Heart left ventricle (tissue), 16 donors: ENCODE measurements at regions not wholly inside any gene's neighbourhood (a gene's known extent, or its start where the extent isn't known, plus 50 kb on each side); places are given as distances from the start of the nearest gene placed in this dataset.

Source experiments
- ATAC-seq, 4 donors: fragments of 200-7000 bp; cut with Tn5 transposase; one replicate each; pipeline ENCODE4 v1.9.1; 2020 to 2022; ENCODE audit warnings: moderate library complexity in 4 of 4, mild to moderate bottlenecking in 3 of 4, moderate number of reproducible peaks in 1 of 4
- DNase-seq, 5 donors: peaks; one replicate each; pipeline ENCODE4 v3.0.0-alpha.2; 2020
- H3K27ac ChIP-seq, 12 donors: fragments of 200-600 bp; sonication (generic) in 4 of 12; one replicate each; pipeline versions ENCODE4 v1.5.0 to v1.8.0; 2016 to 2022; ENCODE audit warnings: mild to moderate bottlenecking in 2 of 12
- H3K27me3 ChIP-seq, 9 donors: fragments of 200-600 bp; sonication (generic) in 2 of 9; one replicate each; pipeline versions ENCODE4 v1.5.1 to v1.8.0; 2016 to 2022; ENCODE audit warnings: mild to moderate bottlenecking in 3 of 9
- H3K36me3 ChIP-seq, 9 donors: fragments of 200-600 bp; sonication (generic) in 2 of 9; one replicate each; pipeline versions ENCODE4 v1.5.0 to v1.8.0; 2018 to 2022; ENCODE audit warnings: mild to moderate bottlenecking in 2 of 9
- H3K4me1 ChIP-seq, 12 donors: fragments of 200-600 bp; sonication (generic) in 4 of 12; one replicate each; pipeline versions ENCODE4 v1.5.0 to v1.8.0; 2016 to 2022; ENCODE audit warnings: mild to moderate bottlenecking in 3 of 12
- H3K4me3 ChIP-seq, 12 donors: fragments of 200-600 bp; sonication (generic) in 4 of 12; one replicate each; pipeline versions ENCODE4 v1.5.0 to v1.8.0; 2017 to 2022; ENCODE audit warnings: mild to moderate bottlenecking in 9 of 12, moderate library complexity in 4 of 12
- H3K9me3 ChIP-seq, 12 donors: fragments of 200-600 bp; sonication (generic) in 4 of 12; one replicate each; pipeline versions ENCODE4 v1.5.0 to v1.8.0; 2016 to 2022; ENCODE audit warnings: mild to moderate bottlenecking in 1 of 12
- CTCF ChIP-seq, 12 donors: fragments of 200-600 bp; sonication (generic) in 4 of 12; IDR thresholded peaks; one replicate each; pipeline versions ENCODE4 v1.5.0 to v1.8.0; 2018 to 2022; ENCODE audit warnings: antibody characterized with exemption in 12 of 12, mild to moderate bottlenecking in 5 of 12
- POLR2A ChIP-seq, 2 donors: fragments of 450-650 bp; IDR thresholded peaks; one replicate each; pipeline ENCODE4 v1.6.1; 2017; ENCODE audit warnings: antibody characterized with exemption in 2 of 2, mild to moderate bottlenecking in 2 of 2, moderate library complexity in 2 of 2
- WGBS, 4 donors: extraction: QIAGEN DNeasy Blood & Tissue Kit in 2 of 4; methylation state at CpG; one replicate each; pipeline versions ENCODE4 v1.1.5 to v1.1.7; 2013 to 2018; 5-methylcytosine and 5-hydroxymethylcytosine counted together
- intact Hi-C, 10 donors: fragments of 100-400 bp; cut with DNase I; formaldehyde crosslinking; loops; one replicate each; pipeline versions ENCODE4 v1.11.1 to v1.14.2; 2022
- donor health status: ischemic (EF 13 %, LVEDD 7.1; RV severe dilation, severe dysfunction).
- donor health status: healthy with polysubstance abuse.
- donor health status: DM: no; HTN: yes; CAD: no.
- donor health status: DM: no; HTN: no; CAD: no.
- donor health status: ischemic (EF 25% LVEDD 6.9; RV normal size, moderate dysfunction).
- donor health status: ischemic (EF 25% LVEDD 5.7; RV mildly dilated, moderate dysfunction).
- donor health status: healthy.
- donor health status: DM: yes; HTN: yes; CAD: no.
- donor health status: ischemic (EF 35%, LVEDD 5.7; RV mildly dilated, moderate dysfunction).
- donor health status: nonischemic (EF 11% LVEDD 7.7; RV severe dilation, severe dysfunction).
- donor health status: DM: yes; HTN: yes; CAD: no.
- donor health status: PGD.
- donor health status: ischemic (EF 29% LVEDD 5.4; RV normal size, mild dysfunction).
- donor health status: nonischemic (EF 23%, LVEDD 6.1; RV moderate dilation, normal function).

DNA sequence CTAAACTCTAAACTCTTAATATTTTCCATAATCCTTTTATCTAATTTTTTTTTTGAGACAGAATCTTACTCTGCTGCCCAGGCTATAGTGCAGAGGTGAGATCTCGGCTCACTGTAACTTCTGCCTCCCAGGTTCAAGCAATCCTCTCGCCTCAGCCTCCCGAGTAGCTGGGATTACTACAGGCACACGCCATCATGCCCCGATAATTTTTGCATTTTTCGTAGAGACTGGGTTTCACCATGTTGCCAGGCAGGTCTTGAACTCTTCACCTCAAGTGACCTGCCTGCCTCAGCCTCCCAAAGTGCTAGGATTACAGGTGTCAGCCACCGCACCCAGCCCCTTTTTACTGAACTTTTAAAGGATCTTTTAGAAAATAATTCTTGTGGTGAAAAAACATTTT lies 110.2 kb upstream of the PHF14 start:
- Histone ChIP-seq H3K4me3 (no peak overlapping the region), H3K27ac (no peak overlapping the region), H3K4me1 (no peaks in the 10 kb centered on the region), H3K36me3 (no peaks in the 10 kb centered on the region), H3K9me3 (no peaks in the 10 kb centered on the region), H3K27me3 (no peaks in the 10 kb centered on the region)
- TF ChIP-seq POLR2A (IDR thresholded peaks at IDR 0.05) = no peak
- ATAC-seq (no peak), DNase-seq (no peak)
- 88 to 91% (median 90%) methylated on average over 7 of the region's 7 CpGs for WGBS, 4 donors
- intact Hi-C loops = no loop called here

DNA sequence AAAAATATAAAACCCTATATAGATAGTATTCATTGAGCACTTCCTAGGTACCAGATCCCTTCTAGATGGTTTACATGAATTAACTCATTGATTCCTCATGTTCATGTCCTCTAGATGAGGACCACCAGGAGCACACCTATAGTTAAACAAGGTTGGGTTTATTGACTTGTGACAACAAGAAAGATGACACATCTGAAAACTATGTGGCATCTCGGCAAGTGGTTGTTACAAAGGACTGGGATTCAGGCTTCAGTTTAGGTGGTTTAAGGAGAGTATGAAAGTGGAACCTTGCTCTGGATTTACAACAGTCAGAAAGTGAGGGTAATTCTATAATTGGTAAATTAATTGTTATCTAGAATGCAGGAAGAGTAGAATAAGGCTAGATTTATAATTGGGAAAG lies 99.0 kb upstream of the PHF14 start:
- DNase-seq (no peak), ATAC-seq (no peak)
- intact Hi-C loops = no loop called here
- no peaks in the 10 kb centered on the region for H3K36me3 ChIP-seq
- 39 to 71% (median 47%) methylated on average over 1 of the region's 1 CpG for WGBS, 4 donors
- H3K4me1 ChIP-seq = peaks cover 0 to 4% (median 0%) of the 10 kb centered on the region in 12 donors
- TF ChIP-seq CTCF (IDR thresholded peaks at IDR 0.05) (no peak), POLR2A (IDR thresholded peaks at IDR 0.05) (no peak)
- peaks cover 0 to 15% (median 0%) of the 10 kb centered on the region in 12 donors for H3K9me3 ChIP-seq
- H3K27me3 ChIP-seq = no peaks in the 10 kb centered on the region
- no peak overlapping the region for H3K4me3 ChIP-seq
- H3K27ac ChIP-seq = peak overlapping the region in 4 of 12 donors; percentile 30 to 58 (median 44)

GRCh38 chr7:10875080-10875479 lies 98.6 kb upstream of the PHF14 start:
- DNase-seq = peak in 2 of 5 donors; percentile 33 to 61
- Histone ChIP-seq H3K9me3 (peaks cover 0 to 15% (median 0%) of the 10 kb centered on the region in 12 donors), H3K36me3 (no peaks in the 10 kb centered on the region), H3K4me1 (peaks cover 0 to 4% (median 0%) of the 10 kb centered on the region in 12 donors), H3K27ac (peak overlapping the region in 4 of 12 donors; percentile 30 to 58 (median 44)), H3K27me3 (no peaks in the 10 kb centered on the region), H3K4me3 (no peak overlapping the region)
- peak in 3 of 4 donors; percentile 94 to 97 (median 94) for ATAC-seq
- intact Hi-C loops = no loop called here
- 45 to 70% (median 46%) methylated on average over 2 of the region's 2 CpGs for WGBS, 4 donors
- TF ChIP-seq CTCF (IDR thresholded peaks at IDR 0.05) (no peak), POLR2A (IDR thresholded peaks at IDR 0.05) (no peak)

DNA sequence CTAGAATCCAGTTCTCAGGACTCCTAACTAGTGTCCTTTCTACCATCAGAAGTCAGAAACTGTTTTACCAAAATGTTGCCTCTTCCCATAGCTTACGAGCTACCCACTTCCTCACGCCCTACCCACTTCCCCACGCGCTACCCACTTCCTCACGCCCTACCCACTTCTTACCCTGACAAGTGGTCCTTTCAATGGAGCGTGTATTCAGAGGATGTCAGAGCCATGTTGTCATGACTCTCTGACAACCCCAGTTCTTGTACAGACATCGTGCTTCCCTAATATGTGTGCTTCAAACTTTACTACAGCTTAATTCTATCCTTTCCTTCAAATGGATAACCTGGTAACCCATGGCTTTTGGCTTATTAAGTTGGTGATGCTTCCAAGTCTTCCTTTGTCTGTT lies 84.8 kb upstream of the PHF14 start:
- ATAC-seq (peak in 1 of 4 donors; percentile 37), DNase-seq (no peak)
- no peaks in the 10 kb centered on the region for H3K36me3 ChIP-seq
- H3K27me3 ChIP-seq = no peaks in the 10 kb centered on the region
- 76 to 81% (median 79%) methylated on average over 7 of the region's 7 CpGs for WGBS, 4 donors
- intact Hi-C loops = no loop called here
- H3K4me3 ChIP-seq = no peak overlapping the region
- no peaks in the 10 kb centered on the region for H3K9me3 ChIP-seq
- TF ChIP-seq POLR2A (IDR thresholded peaks at IDR 0.05) = no peak
- TF ChIP-seq CTCF (IDR thresholded peaks at IDR 0.05) = no peak
- no peak overlapping the region for H3K27ac ChIP-seq
- H3K4me1 ChIP-seq = peaks cover 0 to 3% (median 0%) of the 10 kb centered on the region in 12 donors

DNA sequence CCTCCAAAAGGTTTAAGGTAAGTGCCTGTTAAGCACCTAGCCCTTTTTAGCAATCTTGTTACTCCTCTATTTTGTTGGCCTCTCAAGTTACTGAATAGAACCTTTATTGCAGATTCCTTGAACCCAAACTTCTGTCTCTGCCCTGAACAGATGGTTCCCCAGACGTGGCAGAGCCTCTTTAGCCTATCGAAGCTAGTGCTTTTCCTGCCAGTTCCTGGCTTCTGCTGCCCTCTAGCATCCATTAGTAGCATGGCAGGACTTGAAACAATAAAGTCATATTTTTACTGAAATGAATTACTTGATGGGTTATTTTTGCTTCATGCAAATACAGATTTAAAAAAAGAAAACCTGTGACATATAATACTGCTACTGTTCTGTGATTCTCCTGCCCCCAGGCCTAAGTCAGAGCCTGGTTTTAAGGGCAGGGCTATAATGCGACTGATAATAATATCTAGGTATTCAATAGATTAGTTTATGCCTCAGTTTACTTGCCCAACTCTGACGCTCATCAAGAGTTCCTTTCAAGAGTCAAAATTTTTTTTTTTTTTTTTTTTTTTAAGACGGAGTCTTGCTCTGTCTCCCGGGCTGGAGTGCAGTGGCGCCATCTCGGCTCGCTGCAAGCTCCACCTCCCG lies 84.3 kb upstream of the PHF14 start:
- ATAC-seq (peak in 3 of 4 donors; percentile 39 to 60 (median 47)), DNase-seq (peak in 2 of 5 donors; percentile 8 to 30)
- TF ChIP-seq CTCF (IDR thresholded peaks at IDR 0.05) (peak; percentile 42 to 75 (median 60)), POLR2A (IDR thresholded peaks at IDR 0.05) (no peak)
- Histone ChIP-seq H3K27ac (no peak overlapping the region), H3K36me3 (no peaks in the 10 kb centered on the region), H3K27me3 (no peaks in the 10 kb centered on the region), H3K4me3 (no peak overlapping the region), H3K4me1 (peaks cover 0 to 3% (median 0%) of the 10 kb centered on the region in 12 donors), H3K9me3 (no peaks in the 10 kb centered on the region)
- intact Hi-C loops = no loop called here
- 65 to 69% (median 65%) methylated on average over 8 to 10 of the region's 10 CpGs for WGBS, 4 donors
